ENCODE measurements at regions not wholly inside any gene's neighbourhood (a gene's known extent, or its start where the extent isn't known, plus 50 kb on each side); places are given as distances from the start of the nearest gene placed in this dataset.

GRCh38 chr2:226130192-226130591 is 669.4 kb downstream of the IRS1 start:
- no peak for TF ChIP-seq CTCF (IDR thresholded peaks at IDR 0.05; ENCODE audit: extremely low read depth, insufficient read depth, missing control alignments)
- in situ Hi-C loops (cut with MboI; ENCODE audit: low pct_unique_long_range_greater_than_20kb, low sequenced_read_pairs, unreplicated experiment) = no loop called here
- no peak for DNase-seq (ENCODE audit: low spot score)

GRCh38 chr2:226127682-226128081 is 671.9 kb downstream of the IRS1 start:
- no peak for DNase-seq (ENCODE audit: low spot score)
- in situ Hi-C loops (cut with MboI; ENCODE audit: low pct_unique_long_range_greater_than_20kb, low sequenced_read_pairs, unreplicated experiment) = no loop called here
- TF ChIP-seq CTCF (IDR thresholded peaks at IDR 0.05; ENCODE audit: extremely low read depth, insufficient read depth, missing control alignments) = no peak

GRCh38 chr2:226126104-226126503 is 673.5 kb downstream of the IRS1 start:
- TF ChIP-seq CTCF (IDR thresholded peaks at IDR 0.05; ENCODE audit: extremely low read depth, insufficient read depth, missing control alignments) = no peak
- in situ Hi-C loops (cut with MboI; ENCODE audit: low pct_unique_long_range_greater_than_20kb, low sequenced_read_pairs, unreplicated experiment) = no loop called here
- no peak for DNase-seq (ENCODE audit: low spot score)

GRCh38 chr2:226125176-226125883 is 674.3 kb downstream of the IRS1 start:
- no peak for TF ChIP-seq CTCF (IDR thresholded peaks at IDR 0.05; ENCODE audit: extremely low read depth, insufficient read depth, missing control alignments)
- no peak for DNase-seq (ENCODE audit: low spot score)
- in situ Hi-C loops (cut with MboI; ENCODE audit: low pct_unique_long_range_greater_than_20kb, low sequenced_read_pairs, unreplicated experiment) = no loop called here

- no peak for DNase-seq (ENCODE audit: low spot score)
- TF ChIP-seq CTCF (IDR thresholded peaks at IDR 0.05; ENCODE audit: extremely low read depth, insufficient read depth, missing control alignments) = no peak
- in situ Hi-C loops (cut with MboI; ENCODE audit: low pct_unique_long_range_greater_than_20kb, low sequenced_read_pairs, unreplicated experiment) = no loop called here
Observed at GRCh38 chr2:226124548-226125011, 675.0 kb downstream of the IRS1 start.

GRCh38 chr2:226123300-226123699 is 676.3 kb downstream of the IRS1 start:
- in situ Hi-C loops (cut with MboI; ENCODE audit: low pct_unique_long_range_greater_than_20kb, low sequenced_read_pairs, unreplicated experiment) = no loop called here
- DNase-seq (ENCODE audit: low spot score) = no peak
- TF ChIP-seq CTCF (IDR thresholded peaks at IDR 0.05; ENCODE audit: extremely low read depth, insufficient read depth, missing control alignments) = no peak
